ENCODE measurements at regions not wholly inside any gene's neighbourhood (a gene's known extent, or its start where the extent isn't known, plus 50 kb on each side); places are given as distances from the start of the nearest gene placed in this dataset.

- H3K27me3 ChIP-seq = no peaks in the 10 kb centered on the region
Observed at GRCh38 chr5:72618708-72619107, 111.5 kb upstream of the ZNF366 start.

GRCh38 chr5:72615061-72615460, 107.9 kb upstream of the ZNF366 start:
- Histone ChIP-seq H3K27me3 (no peaks in the 10 kb centered on the region), H3K4me3 (no peak overlapping the region), H3K36me3 (no peaks in the 10 kb centered on the region), H3K9me3 (no peaks in the 10 kb centered on the region)
- DNase-seq = no peak

More at GRCh38 chr5:72618708-72619107, 111.5 kb upstream of the ZNF366 start:
- DNase-seq = no peak
- H3K4me3 ChIP-seq = no peak overlapping the region
- H3K36me3 ChIP-seq = no peaks in the 10 kb centered on the region
- no peaks in the 10 kb centered on the region for H3K9me3 ChIP-seq

GRCh38 chr5:72613515-72613914, 106.3 kb upstream of the ZNF366 start:
- no peak for DNase-seq
- Histone ChIP-seq H3K4me3 (no peak overlapping the region), H3K9me3 (no peaks in the 10 kb centered on the region), H3K36me3 (no peaks in the 10 kb centered on the region), H3K27me3 (no peaks in the 10 kb centered on the region)

- Histone ChIP-seq H3K36me3 (no peaks in the 10 kb centered on the region), H3K27me3 (no peaks in the 10 kb centered on the region), H3K4me3 (no peak overlapping the region), H3K9me3 (no peaks in the 10 kb centered on the region)
- DNase-seq = no peak
Observed at GRCh38 chr5:72612810-72613209, 105.6 kb upstream of the ZNF366 start.

- DNase-seq = peak; percentile 71
- Histone ChIP-seq H3K4me3 (no peak overlapping the region), H3K9me3 (no peaks in the 10 kb centered on the region), H3K36me3 (no peaks in the 10 kb centered on the region), H3K27me3 (no peaks in the 10 kb centered on the region)
Observed at GRCh38 chr5:72611118-72611730, 104.0 kb upstream of the ZNF366 start.

GRCh38 chr5:72608926-72609325, 101.7 kb upstream of the ZNF366 start:
- no peaks in the 10 kb centered on the region for H3K36me3 ChIP-seq
- DNase-seq = no peak
- H3K4me3 ChIP-seq = no peak overlapping the region
- no peaks in the 10 kb centered on the region for H3K9me3 ChIP-seq
- H3K27me3 ChIP-seq = no peaks in the 10 kb centered on the region

- Histone ChIP-seq H3K9me3 (no peaks in the 10 kb centered on the region), H3K4me3 (no peak overlapping the region), H3K36me3 (no peaks in the 10 kb centered on the region), H3K27me3 (no peaks in the 10 kb centered on the region)
- DNase-seq = no peak
Observed at GRCh38 chr5:72608297-72608696, 101.1 kb upstream of the ZNF366 start.

- DNase-seq = no peak
- Histone ChIP-seq H3K9me3 (no peaks in the 10 kb centered on the region), H3K27me3 (no peaks in the 10 kb centered on the region), H3K4me3 (no peak overlapping the region), H3K36me3 (no peaks in the 10 kb centered on the region)
Observed at GRCh38 chr5:72607381-72607780, 100.2 kb upstream of the ZNF366 start.

- no peak for DNase-seq
- H3K36me3 ChIP-seq = no peaks in the 10 kb centered on the region
Observed at GRCh38 chr5:72606525-72606924, 99.3 kb upstream of the ZNF366 start.

GRCh38 chr5:72605632-72606031, 98.4 kb upstream of the ZNF366 start:
- Histone ChIP-seq H3K36me3 (no peaks in the 10 kb centered on the region), H3K27me3 (no peaks in the 10 kb centered on the region), H3K4me3 (no peak overlapping the region), H3K9me3 (no peaks in the 10 kb centered on the region)
- no peak for DNase-seq

More at GRCh38 chr5:72606525-72606924, 99.3 kb upstream of the ZNF366 start:
- Histone ChIP-seq H3K4me3 (no peak overlapping the region), H3K27me3 (no peaks in the 10 kb centered on the region), H3K9me3 (no peaks in the 10 kb centered on the region)

- no peaks in the 10 kb centered on the region for H3K27me3 ChIP-seq
- no peak for DNase-seq
- no peaks in the 10 kb centered on the region for H3K36me3 ChIP-seq
- no peaks in the 10 kb centered on the region for H3K9me3 ChIP-seq
- no peak overlapping the region for H3K4me3 ChIP-seq
Observed at GRCh38 chr5:72604798-72605154, 97.6 kb upstream of the ZNF366 start.

- H3K4me3 ChIP-seq = no peak overlapping the region
- no peaks in the 10 kb centered on the region for H3K36me3 ChIP-seq
- H3K27me3 ChIP-seq = no peaks in the 10 kb centered on the region
- DNase-seq = no peak
- peaks cover 1% of the 10 kb centered on the region; the same call in 1 of the 2 replicates for H3K9me3 ChIP-seq
Observed at GRCh38 chr5:72604111-72604797, 97.0 kb upstream of the ZNF366 start.

- H3K36me3 ChIP-seq = no peaks in the 10 kb centered on the region
- H3K4me3 ChIP-seq = no peak overlapping the region
- H3K9me3 ChIP-seq = peaks cover 7% of the 10 kb centered on the region; the same call in 1 of the 2 replicates
- no peaks in the 10 kb centered on the region for H3K27me3 ChIP-seq
- DNase-seq = no peak
Observed at GRCh38 chr5:72602696-72603685, 95.8 kb upstream of the ZNF366 start.

- Histone ChIP-seq H3K27me3 (no peaks in the 10 kb centered on the region), H3K4me3 (no peak overlapping the region), H3K36me3 (no peaks in the 10 kb centered on the region), H3K9me3 (peaks cover 7% of the 10 kb centered on the region; the same call in 1 of the 2 replicates)
- DNase-seq = no peak
Observed at GRCh38 chr5:72601861-72602260, 94.7 kb upstream of the ZNF366 start.

GRCh38 chr5:72600391-72600981, 93.3 kb upstream of the ZNF366 start:
- Histone ChIP-seq H3K36me3 (no peaks in the 10 kb centered on the region), H3K9me3 (peaks cover 7% of the 10 kb centered on the region; the same call in 1 of the 2 replicates), H3K27me3 (no peaks in the 10 kb centered on the region), H3K4me3 (no peak overlapping the region)
- DNase-seq = peak; percentile 78

GRCh38 chr5:72599519-72600370, 92.5 kb upstream of the ZNF366 start:
- peaks cover 7% of the 10 kb centered on the region; the same call in 1 of the 2 replicates for H3K9me3 ChIP-seq
- no peaks in the 10 kb centered on the region for H3K27me3 ChIP-seq
- no peaks in the 10 kb centered on the region for H3K36me3 ChIP-seq
- no peak overlapping the region for H3K4me3 ChIP-seq
- DNase-seq = peak; percentile 21

Measured in MG63 (cell line).